Ovary (tissue), 3 donors: ENCODE measurements at regions not wholly inside any gene's neighbourhood (a gene's known extent, or its start where the extent isn't known, plus 50 kb on each side); places are given as distances from the start of the nearest gene placed in this dataset.

Experiments used
- POLR2A ChIP-seq: fragments of 450-650 bp; IDR thresholded peaks from one replicate; pipeline ENCODE4 v1.6.1; 2017; ENCODE audit warnings: antibody characterized with exemption, mild to moderate bottlenecking, moderate library complexity
- TF ChIP-seq, protein P1 (sequence below), 3 donors: fragments of 450-650 bp in 2 of 3; fragments of 200-600 bp in 1 of 3; IDR thresholded peaks; one replicate each; pipeline versions ENCODE4 v1.5.1 to v1.8.0; 2016 to 2022; ENCODE audit warnings: antibody characterized with exemption in 3 of 3, mild to moderate bottlenecking in 1 of 3
- donor health status: DM: no; HTN: no; CAD: no.

DNA sequence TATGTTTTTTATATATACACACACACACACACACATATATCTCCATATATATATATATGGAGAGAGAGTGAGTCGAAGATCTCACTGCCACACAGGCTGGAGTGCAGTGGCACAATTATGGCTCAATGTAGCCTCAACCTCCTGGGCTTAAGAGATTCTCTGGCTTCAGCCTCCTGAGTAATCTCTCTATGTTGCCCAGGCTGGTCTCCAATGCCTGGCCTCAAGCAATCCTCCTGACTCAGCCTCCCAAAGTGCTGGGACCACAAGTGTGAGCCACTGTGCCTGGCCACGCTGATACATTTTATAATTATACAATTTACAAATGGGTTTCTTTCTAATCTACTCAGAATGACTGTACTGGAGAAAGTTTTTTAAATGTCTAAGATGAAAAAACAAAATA, 664.2 kb downstream of the PTPRC start:
- TF ChIP-seq, protein P1, sequence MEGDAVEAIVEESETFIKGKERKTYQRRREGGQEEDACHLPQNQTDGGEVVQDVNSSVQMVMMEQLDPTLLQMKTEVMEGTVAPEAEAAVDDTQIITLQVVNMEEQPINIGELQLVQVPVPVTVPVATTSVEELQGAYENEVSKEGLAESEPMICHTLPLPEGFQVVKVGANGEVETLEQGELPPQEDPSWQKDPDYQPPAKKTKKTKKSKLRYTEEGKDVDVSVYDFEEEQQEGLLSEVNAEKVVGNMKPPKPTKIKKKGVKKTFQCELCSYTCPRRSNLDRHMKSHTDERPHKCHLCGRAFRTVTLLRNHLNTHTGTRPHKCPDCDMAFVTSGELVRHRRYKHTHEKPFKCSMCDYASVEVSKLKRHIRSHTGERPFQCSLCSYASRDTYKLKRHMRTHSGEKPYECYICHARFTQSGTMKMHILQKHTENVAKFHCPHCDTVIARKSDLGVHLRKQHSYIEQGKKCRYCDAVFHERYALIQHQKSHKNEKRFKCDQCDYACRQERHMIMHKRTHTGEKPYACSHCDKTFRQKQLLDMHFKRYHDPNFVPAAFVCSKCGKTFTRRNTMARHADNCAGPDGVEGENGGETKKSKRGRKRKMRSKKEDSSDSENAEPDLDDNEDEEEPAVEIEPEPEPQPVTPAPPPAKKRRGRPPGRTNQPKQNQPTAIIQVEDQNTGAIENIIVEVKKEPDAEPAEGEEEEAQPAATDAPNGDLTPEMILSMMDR (IDR thresholded peaks at IDR 0.05) = no peak
- no peak for TF ChIP-seq POLR2A
